ENCODE measurements at regions not wholly inside any gene's neighbourhood (a gene's known extent, or its start where the extent isn't known, plus 50 kb on each side); places are given as distances from the start of the nearest gene placed in this dataset.

- H3K36me3 ChIP-seq = no peaks in the 10 kb centered on the region
- H3K4me3 ChIP-seq = no peak overlapping the region
- no peak for TF ChIP-seq CTCF (IDR thresholded peaks at IDR 0.05; ENCODE audit: low read depth, low read length)
- H3K27me3 ChIP-seq = peaks cover 4% of the 10 kb centered on the region
- DNase-seq (ENCODE audit: low read depth in 1 of 2, low spot score in 1 of 2) = no peak
- no peaks in the 10 kb centered on the region for H3K4me1 ChIP-seq (ENCODE audit: low read depth)
- no peak overlapping the region for H3K27ac ChIP-seq
- H3K9me3 ChIP-seq (ENCODE audit: low read depth) = no peaks in the 10 kb centered on the region
These were observed 64.6 kb upstream of the KL start for GRCh38 chr13:32951580-32951979.

GRCh38 chr13:32955881-32956594 lies 60.2 kb upstream of the KL start:
- no peak for DNase-seq (ENCODE audit: low read depth in 1 of 2, low spot score in 1 of 2)
- no peaks in the 10 kb centered on the region for H3K9me3 ChIP-seq (ENCODE audit: low read depth)
- no peak for TF ChIP-seq CTCF (IDR thresholded peaks at IDR 0.05; ENCODE audit: low read depth, low read length)
- no peak overlapping the region for H3K4me3 ChIP-seq
- H3K27ac ChIP-seq = no peak overlapping the region
- no peaks in the 10 kb centered on the region for H3K4me1 ChIP-seq (ENCODE audit: low read depth)
- no peaks in the 10 kb centered on the region for H3K36me3 ChIP-seq
- H3K27me3 ChIP-seq = peaks cover 4% of the 10 kb centered on the region

GRCh38 chr13:32956595-32956933 lies 59.7 kb upstream of the KL start:
- H3K27me3 ChIP-seq = peaks cover under 1% of the 10 kb centered on the region
- no peak for TF ChIP-seq CTCF (IDR thresholded peaks at IDR 0.05; ENCODE audit: low read depth, low read length)

GRCh38 chr13:32960626-32961025 lies 55.6 kb upstream of the KL start:
- no peak for TF ChIP-seq CTCF (IDR thresholded peaks at IDR 0.05; ENCODE audit: low read depth, low read length)
- Histone ChIP-seq H3K4me3 (no peak overlapping the region), H3K27me3 (peaks cover 3% of the 10 kb centered on the region), H3K9me3 (ENCODE audit: low read depth) (no peaks in the 10 kb centered on the region), H3K4me1 (ENCODE audit: low read depth) (no peaks in the 10 kb centered on the region), H3K36me3 (no peaks in the 10 kb centered on the region), H3K27ac (no peak overlapping the region)
- DNase-seq (ENCODE audit: low read depth in 1 of 2, low spot score in 1 of 2) = no peak

More at GRCh38 chr13:32956595-32956933, 59.7 kb upstream of the KL start:
- H3K4me3 ChIP-seq = no peak overlapping the region
- no peak overlapping the region for H3K27ac ChIP-seq
- H3K9me3 ChIP-seq (ENCODE audit: low read depth) = no peaks in the 10 kb centered on the region
- H3K36me3 ChIP-seq = no peaks in the 10 kb centered on the region
- DNase-seq (ENCODE audit: low read depth in 1 of 2, low spot score in 1 of 2) = no peak
- H3K4me1 ChIP-seq (ENCODE audit: low read depth) = no peaks in the 10 kb centered on the region

- Histone ChIP-seq H3K27ac (no peak overlapping the region), H3K27me3 (peaks cover 3% of the 10 kb centered on the region), H3K4me1 (ENCODE audit: low read depth) (no peaks in the 10 kb centered on the region), H3K36me3 (no peaks in the 10 kb centered on the region), H3K4me3 (no peak overlapping the region), H3K9me3 (ENCODE audit: low read depth) (no peaks in the 10 kb centered on the region)
- TF ChIP-seq CTCF (IDR thresholded peaks at IDR 0.05; ENCODE audit: low read depth, low read length) = no peak
- DNase-seq (ENCODE audit: low read depth in 1 of 2, low spot score in 1 of 2) = no peak
These were observed 54.5 kb upstream of the KL start for GRCh38 chr13:32961724-32962123.

All from cardiac muscle cell (in vitro differentiated cells and primary cell).